ENCODE measurements at regions not wholly inside any gene's neighbourhood (a gene's known extent, or its start where the extent isn't known, plus 50 kb on each side); places are given as distances from the start of the nearest gene placed in this dataset.

- no peak for DNase-seq
These were observed 513.0 kb upstream of the MYT1L start for GRCh38 chr2:2843969-2844548.

- no peak for DNase-seq
These were observed 511.4 kb upstream of the MYT1L start for GRCh38 chr2:2842466-2842865.

- DNase-seq = no peak
These were observed 509.7 kb upstream of the MYT1L start for GRCh38 chr2:2840681-2841300.

DNA sequence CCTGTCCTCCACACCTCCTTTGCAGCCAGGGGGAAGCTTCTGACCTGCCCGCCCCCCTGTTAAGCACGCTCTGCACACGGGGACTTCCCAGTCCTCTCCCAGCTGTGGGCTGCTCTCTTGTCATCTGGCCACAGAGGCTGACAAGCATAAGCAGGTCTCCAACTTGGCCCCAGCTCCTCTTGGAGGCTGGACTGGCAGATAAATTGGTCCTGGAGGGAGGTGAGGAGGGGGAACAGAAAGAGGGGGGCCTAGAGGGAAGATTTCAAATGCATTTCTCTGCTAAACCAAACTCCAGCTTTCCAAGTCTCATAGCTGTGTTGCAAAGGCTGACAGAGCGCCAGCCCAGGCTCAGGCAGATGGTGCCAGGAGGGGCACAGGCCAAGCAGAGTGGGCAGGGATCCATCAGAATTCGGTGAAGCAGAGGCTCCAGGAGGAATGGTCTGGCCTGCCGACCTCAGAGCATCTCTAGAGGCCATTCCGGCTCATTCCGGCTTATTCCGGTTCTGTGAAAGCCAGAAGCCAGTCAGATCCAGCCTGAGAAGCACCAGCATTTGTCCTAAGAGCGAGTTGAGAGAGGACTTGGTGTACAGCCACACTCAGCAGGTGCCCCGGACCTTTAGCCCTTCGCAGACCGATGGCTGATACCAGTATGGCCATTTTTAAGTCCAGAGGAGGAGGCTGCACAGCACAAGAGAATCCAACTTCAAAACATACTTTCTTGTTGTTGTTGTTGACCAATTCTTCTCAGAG is 508.9 kb upstream of the MYT1L start:
- no peak for DNase-seq

DNA sequence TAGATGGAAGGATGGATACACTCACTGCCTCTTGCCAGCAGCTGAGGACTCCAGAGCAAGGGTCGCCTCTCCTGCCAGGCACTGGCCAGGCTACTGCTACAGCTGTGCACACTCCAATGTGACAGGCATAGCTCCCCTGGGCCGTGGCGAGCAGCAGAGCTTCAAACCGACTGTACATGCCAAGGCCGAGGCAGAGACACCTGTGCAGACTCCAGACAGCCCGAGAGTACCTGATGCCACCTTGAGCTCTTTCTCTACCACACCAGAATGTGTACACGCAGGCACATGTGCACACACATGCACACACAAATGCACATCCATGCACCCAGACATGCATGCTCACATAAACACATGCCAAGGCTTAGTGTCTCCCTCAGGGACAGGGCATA is 508.3 kb upstream of the MYT1L start:
- no peak for DNase-seq

DNA sequence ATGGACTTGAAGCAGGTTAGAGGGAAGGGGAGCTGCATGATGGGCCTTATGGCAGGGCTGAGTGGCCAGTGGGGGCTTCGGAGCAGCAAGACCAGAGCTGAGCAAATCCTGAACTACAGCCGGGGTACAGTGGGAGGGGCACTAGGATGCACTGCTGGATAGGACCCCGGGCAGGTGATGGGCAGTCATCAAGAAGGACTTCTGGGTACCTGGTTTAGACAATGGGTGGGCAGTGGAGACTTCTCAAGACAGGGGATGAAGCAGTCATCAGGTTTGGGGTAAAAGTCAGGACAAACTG is 507.4 kb upstream of the MYT1L start:
- no peak for DNase-seq

DNA sequence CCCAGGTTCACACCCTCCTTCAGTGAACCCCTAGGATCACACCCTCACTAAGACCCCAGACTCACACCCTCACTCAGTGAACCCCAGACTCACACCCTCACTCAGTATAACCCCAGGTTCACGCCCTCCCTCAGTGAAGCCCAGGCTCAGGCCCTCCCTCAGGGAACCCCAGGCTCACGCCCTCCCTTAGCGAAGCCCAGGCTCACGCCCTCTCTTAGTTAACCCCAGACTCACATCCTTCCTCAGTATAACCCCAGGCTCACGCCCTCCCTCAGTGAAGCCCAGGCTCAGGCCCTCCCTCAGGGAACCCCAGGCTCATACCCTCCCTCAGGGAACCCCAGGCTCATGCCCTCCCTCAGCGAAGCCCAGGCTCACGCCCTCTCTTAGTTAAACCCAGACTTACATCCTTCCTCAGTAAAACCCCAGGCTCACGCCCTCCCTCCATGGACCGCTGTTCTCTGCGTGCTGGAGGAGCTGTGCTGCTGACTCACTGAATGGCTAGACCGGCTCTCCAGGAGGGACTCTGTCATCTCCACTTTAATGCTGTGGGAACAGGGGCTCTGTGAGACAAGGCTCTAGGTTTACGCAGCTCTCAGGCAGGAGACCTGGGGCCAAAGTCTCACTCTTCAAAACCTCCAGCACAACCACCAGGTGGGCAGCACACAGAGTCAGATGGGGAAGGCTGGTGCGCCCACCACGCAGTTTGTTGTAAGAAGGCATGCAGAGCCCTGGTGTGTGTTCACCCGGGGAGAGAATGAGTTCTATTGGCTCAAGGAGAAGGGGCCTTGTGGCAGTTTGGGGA is 506.9 kb upstream of the MYT1L start:
- no peak for DNase-seq

DNA sequence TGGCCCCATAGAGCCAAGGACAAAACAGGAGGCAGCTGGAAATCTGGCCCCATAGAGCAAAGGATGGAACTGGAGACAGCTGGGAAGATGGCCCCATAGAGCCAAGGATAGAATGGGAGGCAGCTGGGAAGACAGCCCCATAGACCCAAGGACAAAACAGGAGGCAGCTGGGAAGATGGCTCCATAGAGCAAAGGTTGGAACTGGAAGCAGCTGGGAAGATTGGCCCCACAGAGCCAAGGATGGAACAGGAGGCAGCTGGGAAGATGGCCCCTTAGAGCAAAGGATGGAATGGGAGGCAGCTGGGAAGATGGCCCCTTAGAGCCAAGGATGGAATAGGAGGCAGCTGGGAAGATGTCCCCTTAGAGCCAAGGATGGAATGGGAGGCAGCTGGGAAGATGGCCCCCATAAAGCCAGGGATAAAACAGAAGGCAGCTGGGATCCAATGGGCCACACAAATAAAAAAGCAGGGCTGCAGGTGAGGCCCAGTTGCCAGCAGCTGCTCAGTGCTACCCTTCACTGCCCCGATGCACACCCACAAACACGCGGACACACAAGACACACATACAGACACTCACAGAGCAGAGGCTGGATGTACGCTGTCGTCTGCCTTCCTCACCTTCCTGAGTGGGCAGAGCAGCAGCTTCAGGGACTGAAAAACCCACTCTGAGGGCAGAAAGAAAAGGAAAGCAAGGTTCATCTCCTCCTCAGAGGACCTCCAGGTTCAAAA is 505.4 kb upstream of the MYT1L start:
- DNase-seq = no peak

DNA sequence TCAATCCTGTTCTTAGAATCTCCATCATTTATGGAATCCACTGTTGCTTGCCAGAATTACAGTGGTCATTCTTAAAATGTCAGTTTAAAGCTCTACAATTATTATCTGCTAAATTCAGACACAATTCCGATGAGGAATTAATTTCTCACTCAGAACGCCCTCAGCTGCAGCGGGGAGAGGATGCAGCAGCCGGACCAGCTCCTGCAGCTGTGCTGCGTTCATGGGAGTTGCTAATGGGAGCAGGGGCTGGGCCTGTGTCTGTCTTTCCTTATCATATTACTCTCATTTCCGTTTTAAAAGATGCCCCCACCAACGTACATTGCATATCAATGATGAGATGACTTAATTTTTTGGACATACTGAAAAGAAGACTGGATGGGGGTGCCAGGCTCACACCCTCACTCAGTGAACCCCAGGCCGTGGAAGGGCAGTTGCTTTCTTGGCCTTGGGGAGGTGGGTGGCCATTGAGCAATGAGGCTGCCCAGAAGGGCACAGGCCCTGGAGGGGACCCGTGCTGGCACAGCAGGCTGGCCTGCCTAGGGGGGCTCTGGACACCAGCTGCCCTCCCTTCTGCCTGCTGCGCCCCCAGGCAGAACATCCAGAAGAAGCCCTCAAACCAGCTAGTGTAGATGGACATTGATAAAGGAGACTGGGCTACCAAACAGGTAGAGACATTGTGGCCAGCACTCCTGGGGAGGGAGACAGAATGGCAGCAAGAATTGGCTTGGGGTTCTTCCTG is 503.6 kb upstream of the MYT1L start:
- no peak for DNase-seq

DNA sequence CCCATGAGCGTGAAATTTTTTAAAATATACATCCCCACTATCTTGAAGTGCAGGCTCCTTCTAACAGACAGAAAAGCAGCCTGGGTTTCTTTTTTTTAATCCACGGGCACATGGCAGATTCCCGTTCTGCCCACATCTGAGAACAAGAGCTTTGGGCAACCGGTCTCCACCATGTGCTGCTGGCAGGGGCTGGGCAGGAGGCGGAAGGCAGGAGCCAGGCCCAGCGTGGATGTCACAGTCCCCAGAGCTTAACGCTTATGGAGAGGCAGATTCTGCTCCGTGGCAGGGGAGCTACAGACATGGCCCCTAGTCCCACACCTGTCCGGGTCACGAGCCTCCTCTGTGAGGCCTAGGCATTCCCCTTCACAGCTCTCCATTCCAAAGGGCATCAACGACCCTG is 503.0 kb upstream of the MYT1L start:
- no peak for DNase-seq

GRCh38 chr2:2832657-2833056 is 501.6 kb upstream of the MYT1L start:
- no peak for DNase-seq

DNA sequence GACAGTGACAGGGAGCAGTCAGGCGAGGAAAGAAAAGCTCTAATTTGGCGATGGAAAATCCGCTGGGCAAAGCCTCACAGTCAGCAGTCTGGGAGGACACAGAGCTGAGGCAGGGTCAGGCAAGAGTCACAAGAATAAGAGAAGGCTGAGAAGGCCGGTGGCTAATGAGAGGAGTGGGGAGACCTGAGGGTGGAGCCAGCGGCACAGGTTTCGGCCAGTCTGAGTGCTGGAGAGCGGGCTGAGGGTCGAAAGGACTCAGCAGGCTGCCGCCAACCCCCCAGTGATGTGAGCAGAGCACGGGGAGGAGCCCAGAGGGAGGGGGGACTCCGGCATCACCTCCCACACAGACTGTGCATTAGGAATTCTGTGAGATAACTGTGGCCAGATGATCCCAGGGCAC is 500.6 kb upstream of the MYT1L start:
- DNase-seq = no peak

DNA sequence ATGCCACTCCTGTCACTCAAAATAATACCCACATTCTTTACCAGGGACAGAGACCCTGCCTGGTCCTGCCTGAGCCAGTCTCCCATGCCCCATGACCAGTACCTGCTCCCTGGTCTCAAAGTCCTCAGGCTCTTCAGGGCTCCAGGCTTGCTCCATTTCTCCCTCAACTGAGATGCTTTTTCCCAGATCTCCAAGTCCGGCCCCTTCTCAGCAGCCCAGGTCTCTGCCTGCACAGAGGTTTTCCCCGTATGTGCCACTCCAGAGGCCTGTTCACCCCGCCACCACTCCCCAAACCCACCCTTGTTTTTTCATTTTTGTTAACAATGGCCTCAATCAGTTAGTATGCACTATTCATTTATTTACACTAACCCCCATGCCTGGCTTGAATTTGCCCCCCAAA is 499.5 kb upstream of the MYT1L start:
- DNase-seq = no peak

DNA sequence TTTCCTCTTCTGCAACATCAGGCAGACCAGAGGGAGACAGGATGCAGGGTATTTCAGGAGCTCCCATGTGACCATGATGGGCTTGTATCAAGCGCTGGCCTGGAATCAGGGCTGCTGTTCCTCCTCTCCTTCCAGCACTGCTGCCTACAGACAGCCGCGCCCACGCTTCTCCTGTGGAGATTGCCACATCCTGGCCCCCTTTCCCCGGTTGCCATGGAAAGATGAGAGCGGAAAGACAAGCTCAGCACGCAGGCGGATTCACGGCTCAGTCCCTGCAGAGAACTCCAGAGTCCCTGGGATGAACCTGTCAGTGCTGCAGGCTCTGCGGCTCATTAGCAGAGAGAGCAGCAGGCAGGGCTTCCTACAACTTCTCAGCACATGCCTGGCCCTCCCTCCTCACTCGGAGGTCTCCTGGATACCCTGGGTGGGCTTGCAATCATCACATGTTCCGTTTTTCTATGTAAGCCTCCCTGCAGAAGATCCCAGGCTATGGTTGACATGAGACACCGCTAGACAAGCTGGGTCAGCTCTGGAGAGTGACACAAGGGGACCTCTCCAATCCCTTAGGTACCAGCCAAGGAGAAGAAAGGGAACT is 497.8 kb upstream of the MYT1L start:
- no peak for DNase-seq

GRCh38 chr2:2827761-2828221 is 496.7 kb upstream of the MYT1L start:
- DNase-seq = no peak

GRCh38 chr2:2827046-2827636 is 496.1 kb upstream of the MYT1L start:
- no peak for DNase-seq

DNA sequence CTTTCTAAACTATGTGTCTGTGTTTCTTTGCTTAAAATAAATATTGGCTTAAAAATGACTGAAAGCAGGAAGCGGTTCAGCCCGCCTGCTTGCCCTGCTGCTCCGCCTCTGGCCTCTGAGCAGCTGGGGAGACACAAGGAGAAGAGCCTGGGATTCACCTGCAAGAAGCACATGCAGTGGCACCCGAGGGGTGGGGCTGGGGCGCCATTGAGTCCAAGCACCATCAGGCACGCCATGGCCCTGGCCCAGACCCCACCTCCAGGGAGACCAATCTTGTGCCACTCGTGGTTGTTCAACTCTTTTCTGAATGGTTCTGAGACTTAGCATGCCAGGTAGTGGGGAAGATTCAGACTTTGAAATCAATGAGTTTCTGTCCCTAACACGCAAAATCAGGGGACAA is 495.5 kb upstream of the MYT1L start:
- DNase-seq = no peak

GRCh38 chr2:2826209-2826551 is 495.1 kb upstream of the MYT1L start:
- no peak for DNase-seq

GRCh38 chr2:2825516-2826208 is 494.6 kb upstream of the MYT1L start:
- DNase-seq = no peak

GRCh38 chr2:2825062-2825461 is 494.0 kb upstream of the MYT1L start:
- no peak for DNase-seq

- no peak for DNase-seq
These were observed 493.5 kb upstream of the MYT1L start for GRCh38 chr2:2824588-2824987.
